ENCODE measurements at regions not wholly inside any gene's neighbourhood (a gene's known extent, or its start where the extent isn't known, plus 50 kb on each side); places are given as distances from the start of the nearest gene placed in this dataset.

DNA sequence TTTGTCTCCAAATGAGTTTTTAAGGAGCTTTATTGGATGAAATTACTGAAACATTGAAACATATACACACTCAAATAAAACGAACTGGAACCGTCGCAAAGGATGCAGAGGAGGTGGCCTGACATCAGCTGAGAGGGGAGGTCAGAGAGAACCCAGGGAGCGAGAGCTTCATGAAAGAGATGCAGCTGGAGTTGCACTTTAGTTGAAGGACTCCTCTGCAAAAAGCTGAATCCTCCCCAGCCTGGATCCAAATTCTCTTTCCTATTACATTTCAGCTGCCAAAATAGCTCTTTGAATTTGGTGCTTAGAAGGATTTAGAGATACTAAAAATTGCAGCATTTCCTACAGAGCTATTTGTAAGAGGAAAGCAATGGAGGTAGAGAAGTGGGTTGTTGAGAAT lies 140.0 kb upstream of the DPP6 start:
- TF ChIP-seq, protein P1, sequence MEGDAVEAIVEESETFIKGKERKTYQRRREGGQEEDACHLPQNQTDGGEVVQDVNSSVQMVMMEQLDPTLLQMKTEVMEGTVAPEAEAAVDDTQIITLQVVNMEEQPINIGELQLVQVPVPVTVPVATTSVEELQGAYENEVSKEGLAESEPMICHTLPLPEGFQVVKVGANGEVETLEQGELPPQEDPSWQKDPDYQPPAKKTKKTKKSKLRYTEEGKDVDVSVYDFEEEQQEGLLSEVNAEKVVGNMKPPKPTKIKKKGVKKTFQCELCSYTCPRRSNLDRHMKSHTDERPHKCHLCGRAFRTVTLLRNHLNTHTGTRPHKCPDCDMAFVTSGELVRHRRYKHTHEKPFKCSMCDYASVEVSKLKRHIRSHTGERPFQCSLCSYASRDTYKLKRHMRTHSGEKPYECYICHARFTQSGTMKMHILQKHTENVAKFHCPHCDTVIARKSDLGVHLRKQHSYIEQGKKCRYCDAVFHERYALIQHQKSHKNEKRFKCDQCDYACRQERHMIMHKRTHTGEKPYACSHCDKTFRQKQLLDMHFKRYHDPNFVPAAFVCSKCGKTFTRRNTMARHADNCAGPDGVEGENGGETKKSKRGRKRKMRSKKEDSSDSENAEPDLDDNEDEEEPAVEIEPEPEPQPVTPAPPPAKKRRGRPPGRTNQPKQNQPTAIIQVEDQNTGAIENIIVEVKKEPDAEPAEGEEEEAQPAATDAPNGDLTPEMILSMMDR (IDR thresholded peaks at IDR 0.05): no peak
- no peak for TF ChIP-seq POLR2AphosphoS5 (IDR thresholded peaks at IDR 0.05)
